GM18861 (cell line): ENCODE measurements at regions not wholly inside any gene's neighbourhood (a gene's known extent, or its start where the extent isn't known, plus 50 kb on each side); places are given as distances from the start of the nearest gene placed in this dataset.

Source experiments
- ATAC-seq: cut with Tn5 transposase; IDR thresholded peaks from one replicate; pipeline ENCODE4 v1.9.1; 2021; ENCODE audit not compliant: unreplicated experiment

DNA sequence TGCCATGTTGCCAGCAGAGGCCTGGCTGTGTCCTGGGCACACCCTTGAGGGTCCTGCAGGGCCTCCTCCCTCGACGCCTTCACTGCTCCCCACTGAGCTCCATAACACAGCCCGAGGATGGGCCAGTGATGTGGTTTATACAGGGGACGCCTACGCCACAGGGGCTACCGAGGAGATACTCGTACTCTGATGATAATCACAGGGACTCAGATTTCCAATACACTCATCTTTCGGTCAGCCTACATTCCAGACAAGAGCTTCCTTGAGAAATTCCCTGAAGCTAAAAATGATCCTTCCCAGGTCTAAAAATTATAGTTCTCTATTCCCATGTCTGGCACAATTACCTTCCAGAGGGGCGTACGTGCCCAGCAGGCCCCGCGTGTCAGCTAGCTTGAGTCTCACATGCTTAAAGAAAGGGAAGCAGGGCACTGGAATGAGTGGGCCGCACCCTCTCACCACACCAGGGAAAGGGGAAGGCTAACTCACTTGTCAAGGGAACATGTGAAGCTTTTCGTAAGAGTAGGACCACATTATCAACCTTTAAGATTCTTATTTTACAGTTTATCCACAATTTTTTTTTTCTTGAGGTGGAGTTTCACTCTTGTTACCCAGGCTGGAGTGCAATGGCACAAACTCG lies 159.5 kb upstream of the NDUFV2 start:
- ATAC-seq = no peak

DNA sequence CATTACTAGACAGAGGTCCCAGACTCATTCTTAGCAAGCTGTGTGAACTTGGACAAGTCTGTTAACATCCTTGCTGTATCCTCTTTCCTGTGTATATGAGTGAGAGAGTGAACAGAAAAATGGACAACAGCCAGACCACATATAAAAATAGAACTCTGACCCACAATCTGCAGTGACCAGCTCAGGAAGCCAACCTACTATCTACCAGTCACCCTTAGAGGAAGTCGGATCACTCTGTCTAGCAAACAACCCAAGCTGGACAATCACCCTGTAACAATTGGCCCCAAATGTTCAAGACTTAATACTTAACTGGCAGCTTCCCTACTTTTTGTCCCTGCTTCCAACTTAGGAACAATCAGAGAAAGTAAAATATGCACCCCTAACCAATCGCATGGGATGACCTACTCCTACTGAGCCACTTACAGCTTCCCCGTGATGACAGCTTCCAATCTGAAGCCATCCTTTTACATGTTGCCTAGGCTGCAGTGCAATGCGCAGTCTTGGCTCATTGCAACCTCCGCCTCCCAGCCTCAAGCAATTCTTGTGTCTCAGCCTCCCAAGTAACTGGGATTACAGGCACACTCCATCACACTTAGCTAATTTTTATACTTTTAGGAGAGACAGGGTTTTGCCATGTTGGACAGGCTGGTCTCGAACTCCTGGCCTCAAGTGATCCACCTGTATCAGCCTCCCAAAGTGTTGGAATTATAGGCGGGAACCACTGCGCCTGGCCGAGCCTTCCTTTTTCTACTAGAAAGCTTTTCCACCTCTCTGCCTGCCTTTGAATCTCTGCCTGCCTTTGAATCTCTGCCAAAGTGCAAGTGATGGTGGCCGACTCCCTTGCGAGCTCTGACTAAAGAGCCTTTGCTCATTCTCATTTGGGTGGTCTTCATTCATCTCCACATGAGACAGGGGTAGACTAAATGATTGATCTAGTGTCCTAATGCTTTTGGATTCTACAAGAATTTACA lies 158.3 kb upstream of the NDUFV2 start:
- ATAC-seq = no peak

- no peak for ATAC-seq
Observed at GRCh38 chr18:8944871-8945245, 157.6 kb upstream of the NDUFV2 start.

- ATAC-seq = no peak
Observed at GRCh38 chr18:8945514-8945913, 157.0 kb upstream of the NDUFV2 start.

- no peak for ATAC-seq
Observed at GRCh38 chr18:8946066-8946838, 156.2 kb upstream of the NDUFV2 start.

DNA sequence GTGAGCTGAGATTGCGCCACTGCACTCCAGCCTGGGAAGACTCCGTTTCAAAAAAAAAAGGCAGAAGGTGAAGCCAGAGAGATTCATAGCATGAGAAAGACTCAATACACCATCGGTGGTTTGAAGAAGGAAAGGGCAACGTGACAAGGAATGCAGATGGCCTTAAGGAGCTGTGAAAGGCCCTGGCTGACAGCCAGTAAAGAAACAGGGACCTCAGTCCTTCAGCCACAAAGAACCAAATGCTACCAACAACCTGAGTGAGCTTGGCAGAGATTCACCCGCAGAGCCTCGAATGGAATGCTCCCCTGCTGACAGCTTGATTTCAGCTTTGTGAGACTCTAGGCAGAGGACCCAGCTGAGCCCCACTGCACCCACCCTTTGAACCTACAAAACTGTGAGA lies 154.9 kb upstream of the NDUFV2 start:
- no peak for ATAC-seq

GRCh38 chr18:8948011-8948410 lies 154.5 kb upstream of the NDUFV2 start:
- ATAC-seq = no peak

DNA sequence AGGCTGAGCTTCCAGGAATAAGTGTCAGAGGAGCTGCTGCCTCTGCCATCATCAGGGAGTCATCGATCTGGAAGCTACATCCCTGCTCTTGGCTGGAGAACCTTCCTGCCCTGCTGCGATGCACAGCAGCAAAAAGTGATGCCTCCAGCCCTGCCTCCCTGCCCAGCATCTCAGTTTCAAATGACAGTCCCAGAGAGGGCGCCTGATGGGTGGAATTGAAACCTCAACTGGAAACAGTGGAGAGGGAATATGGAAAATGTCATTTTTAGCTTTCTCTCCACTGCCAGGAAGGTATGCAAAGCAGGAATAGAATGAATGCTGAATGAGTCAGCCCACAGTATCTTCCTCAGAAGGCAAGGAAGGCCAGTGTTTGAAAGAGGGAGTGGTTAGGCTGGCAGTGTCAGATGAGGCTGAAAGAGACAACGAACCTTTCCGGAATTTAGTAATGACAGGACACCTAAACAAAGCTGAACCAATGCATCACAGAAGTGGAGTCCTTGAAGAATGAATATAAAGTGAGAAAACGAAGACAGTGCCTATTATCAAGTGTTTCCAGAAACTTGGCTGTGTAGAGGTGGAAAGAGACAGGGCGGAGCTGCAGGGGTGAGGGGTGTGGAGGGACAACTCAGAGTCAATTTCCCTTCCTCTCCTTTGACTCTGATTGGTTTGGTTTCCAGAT lies 153.9 kb upstream of the NDUFV2 start:
- no peak for ATAC-seq

GRCh38 chr18:8949206-8949605 lies 153.3 kb upstream of the NDUFV2 start:
- no peak for ATAC-seq

GRCh38 chr18:8951491-8951890 lies 151.0 kb upstream of the NDUFV2 start:
- ATAC-seq = peak; percentile 70

GRCh38 chr18:8952174-8952573 lies 150.3 kb upstream of the NDUFV2 start:
- no peak for ATAC-seq

GRCh38 chr18:8952769-8953760 lies 149.4 kb upstream of the NDUFV2 start:
- no peak for ATAC-seq

- no peak for ATAC-seq
Observed at GRCh38 chr18:8957731-8958130, 144.8 kb upstream of the NDUFV2 start.

DNA sequence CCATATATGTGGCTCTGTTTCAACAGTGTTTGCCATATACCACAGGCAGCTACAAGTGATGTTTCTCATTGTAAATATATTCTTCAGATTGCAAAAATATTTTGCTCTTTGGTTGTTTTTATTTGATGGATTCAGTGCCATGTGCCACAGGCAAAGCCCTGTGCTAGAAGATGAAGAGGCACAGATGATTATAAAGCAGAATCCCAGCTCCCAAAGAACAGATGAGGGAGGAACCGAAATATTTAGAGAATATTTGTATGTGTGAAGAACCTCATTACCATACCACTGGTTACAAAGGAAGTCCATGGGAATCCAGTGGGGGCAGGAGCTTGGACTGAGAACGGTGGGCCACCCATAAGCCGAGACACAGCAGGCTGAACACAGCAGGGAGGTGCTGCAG lies 143.8 kb upstream of the NDUFV2 start:
- ATAC-seq = no peak

GRCh38 chr18:8959551-8960135 lies 142.9 kb upstream of the NDUFV2 start:
- no peak for ATAC-seq

DNA sequence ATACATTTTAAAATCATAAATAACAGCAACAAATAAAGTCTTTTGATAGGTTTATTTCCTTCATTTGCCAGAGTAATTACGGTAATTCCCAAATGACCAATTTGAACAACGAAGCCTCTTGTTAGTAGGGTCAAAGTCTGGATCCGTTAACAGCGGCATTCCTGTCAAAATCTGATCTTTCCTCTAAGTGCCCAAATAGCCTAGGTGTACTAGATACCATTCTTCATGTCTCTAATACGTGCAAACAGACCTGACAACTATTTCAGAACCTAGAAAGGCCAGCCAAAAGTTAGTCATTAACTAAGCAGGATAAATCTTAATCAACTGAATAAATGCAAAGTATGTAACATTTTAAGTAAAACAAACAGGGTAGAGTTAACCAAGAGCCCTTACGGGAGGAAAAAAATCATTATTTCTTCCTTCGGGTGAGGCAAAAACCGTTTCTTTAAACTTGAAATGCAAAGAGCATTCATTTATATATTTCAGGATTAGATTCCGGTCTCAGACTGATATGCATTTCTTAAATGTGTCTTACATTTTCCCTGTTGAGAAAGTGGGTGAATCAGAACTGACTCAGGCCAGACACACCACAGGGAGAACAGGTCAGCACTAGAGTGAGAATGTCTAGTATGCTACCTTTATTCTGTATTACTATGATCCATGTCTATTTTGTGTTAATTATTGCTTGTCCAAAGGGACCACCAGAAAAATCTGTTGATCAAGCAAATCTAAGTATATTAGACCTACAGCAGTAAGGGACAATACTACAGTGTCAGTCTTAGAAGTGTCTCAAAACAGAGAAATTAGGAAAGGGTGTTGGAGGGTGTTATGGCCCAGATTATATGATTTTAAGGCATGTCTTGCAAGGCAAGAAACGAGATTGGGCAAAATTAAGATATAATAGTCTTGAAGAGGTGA lies 141.5 kb upstream of the NDUFV2 start:
- ATAC-seq = no peak

GRCh38 chr18:8962192-8962779 lies 140.2 kb upstream of the NDUFV2 start:
- ATAC-seq = no peak
